Frontal cortex (tissue), 3 donors: ENCODE measurements at regions not wholly inside any gene's neighbourhood (a gene's known extent, or its start where the extent isn't known, plus 50 kb on each side); places are given as distances from the start of the nearest gene placed in this dataset.

Source experiments
- DNase-seq, 2 donors: peaks; one replicate each; pipeline ENCODE4 v3.0.0; 2012; ENCODE audit warnings: low spot score in 2 of 2
- FAIRE-seq: peaks from 2 replicates; lab custom pipeline; 2012; peaks lifted over from hg19 to GRCh38; lab: Jason Lieb, UNC
- donor health status: control.
- donor health status: control.
- donor health status: control.

DNA sequence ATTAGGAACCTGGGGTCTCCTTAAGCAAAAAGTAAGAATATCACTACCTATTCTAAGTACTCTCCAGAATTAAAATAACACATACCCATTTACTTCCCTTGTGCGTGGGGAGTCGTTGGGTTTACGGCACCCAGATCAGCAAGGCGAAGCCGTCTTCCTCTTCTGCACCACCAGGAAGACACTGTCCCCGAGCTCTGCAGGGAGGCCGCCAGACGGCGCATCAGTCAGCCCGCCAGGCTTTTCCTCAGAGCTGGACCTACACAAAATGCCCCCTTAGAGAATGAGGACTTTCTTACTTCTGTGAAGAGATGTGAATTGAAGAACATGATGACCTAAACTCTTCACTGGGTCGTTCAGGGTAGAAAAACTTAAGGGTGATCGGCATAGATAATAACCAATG, 526.5 kb downstream of the GALR1 start:
- FAIRE-seq (no peak), DNase-seq (no peak)

DNA sequence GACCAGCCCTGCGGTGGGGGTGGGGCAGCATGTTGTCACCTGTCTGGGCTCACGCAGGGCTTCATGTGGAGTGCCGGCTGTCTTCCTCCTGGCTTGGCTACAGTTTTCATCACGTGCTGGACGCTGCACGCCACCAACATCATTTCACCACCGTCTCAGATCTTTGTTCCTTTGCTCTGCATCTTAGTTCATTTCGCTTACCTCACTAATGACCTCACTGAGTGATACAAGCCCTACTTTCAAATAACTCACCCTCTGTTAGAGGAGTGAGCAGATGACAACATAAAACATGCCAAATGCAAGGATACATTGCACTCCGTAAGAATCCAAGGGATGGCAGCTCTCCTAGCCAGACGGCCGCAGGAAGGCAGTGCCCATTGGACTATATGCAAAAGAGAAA, 527.5 kb downstream of the GALR1 start:
- FAIRE-seq (no peak), DNase-seq (no peak)

DNA sequence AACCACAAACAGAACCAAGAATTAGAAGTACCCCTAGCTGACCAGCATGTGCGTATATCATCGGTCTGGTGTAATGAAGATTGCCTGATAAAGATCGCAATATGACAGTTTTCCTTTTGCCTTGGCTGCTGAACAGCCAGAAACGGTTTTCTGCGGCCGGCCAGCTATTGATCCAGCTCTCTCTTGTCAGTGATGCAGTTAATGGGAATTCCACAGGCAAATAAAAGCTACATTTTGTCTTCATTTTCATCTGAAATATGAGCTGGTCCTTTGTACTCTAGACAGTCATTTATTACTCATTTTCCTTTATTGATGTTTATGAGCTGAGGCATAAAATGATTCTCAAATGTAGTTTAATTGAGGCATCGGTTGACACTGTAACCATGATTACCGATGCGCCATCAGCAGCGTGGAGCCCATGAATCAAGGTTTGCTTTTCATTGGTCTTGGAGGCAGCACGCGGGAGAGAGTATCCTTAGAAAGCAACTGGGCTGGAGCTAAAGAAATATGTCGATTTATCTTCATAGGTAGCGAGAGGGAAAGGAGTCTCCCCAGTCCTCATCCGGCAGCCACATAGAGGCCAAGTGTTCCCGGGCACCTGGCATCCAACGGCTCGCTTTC, 535.2 kb downstream of the GALR1 start:
- FAIRE-seq = no peak
- no peak for DNase-seq

DNA sequence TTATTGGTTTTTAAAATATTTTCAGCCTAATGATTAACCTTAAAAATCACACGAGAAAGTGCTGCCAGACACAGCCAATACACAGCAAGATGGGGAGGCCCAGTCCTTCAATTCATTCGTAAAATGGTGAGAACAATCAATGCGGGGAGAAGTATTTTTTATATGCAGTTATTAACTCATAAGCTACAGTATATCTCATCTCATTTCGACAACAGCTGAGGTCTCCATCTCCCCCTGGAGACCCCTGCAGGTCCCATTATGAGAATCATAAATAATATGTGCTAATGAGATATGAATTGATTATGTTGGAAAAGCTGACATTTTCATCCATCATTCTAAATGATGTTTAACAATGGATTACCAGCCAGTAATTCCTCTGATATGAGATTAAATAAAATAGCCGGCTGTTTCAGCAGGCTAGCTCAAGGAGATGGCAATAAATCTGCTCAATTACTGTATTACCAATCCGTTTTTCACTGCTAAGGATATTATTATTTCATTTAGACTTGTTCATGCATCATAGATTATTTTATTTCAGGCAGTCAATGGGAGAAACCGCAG, 535.8 kb downstream of the GALR1 start:
- no peak for FAIRE-seq
- no peak for DNase-seq

DNA sequence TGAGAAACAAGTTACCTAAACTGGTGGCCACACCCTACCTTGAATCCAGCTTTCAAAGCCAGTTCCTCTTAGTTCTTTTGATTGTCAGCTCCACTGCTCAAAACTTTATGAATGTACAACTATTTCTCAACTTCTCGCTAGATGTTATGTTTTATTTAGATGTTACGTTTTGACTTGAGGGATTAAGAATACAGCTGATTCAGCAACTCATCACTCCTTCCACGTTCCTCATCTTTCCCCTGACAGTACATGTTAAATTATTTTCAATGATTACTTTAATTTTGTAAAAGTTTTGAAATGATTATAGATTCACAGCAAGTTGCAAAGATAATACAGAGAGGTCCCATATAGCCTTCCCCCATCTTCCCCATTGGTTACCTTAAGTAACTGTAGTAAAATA, 553.4 kb downstream of the GALR1 start:
- FAIRE-seq (no peak), DNase-seq (no peak)

DNA sequence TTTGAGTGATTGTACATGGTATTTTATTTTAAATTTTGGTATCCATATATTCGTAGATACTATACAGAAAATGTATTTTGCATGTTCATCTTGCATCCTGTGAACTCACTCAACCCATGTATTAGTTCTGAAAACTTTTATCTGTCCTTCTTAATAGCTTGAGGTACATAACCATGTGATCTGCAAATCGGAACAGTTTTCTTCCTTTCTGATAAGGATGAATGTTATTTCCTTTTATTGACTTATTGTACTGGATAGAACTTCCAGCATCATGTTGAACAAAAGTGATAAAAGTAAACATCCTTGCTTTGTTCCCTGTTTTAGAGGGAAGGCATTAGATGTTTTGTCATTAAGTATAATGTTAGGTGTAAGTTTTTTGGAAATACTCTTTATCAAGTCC, 554.7 kb downstream of the GALR1 start:
- DNase-seq = no peak
- FAIRE-seq = no peak

DNA sequence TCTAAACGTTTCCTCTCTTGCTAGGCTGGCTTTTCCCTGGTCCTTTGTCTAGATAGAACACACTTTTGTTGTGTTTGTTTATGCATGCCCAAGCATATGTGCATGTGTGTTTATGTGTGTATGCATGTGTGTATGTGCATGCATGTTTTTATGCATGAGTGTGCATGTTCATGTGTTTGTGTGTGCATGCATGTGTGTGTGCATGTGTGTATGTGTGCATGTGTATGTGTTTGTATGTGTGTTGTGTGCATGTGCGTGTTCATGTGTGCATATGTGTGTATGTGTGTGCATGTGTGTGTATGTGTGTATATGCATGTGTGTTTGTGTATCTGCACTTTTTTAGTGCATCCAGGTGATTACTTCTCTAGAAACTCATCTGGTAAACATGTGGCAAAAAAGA, 558.0 kb downstream of the GALR1 start:
- FAIRE-seq (no peak), DNase-seq (no peak)

DNA sequence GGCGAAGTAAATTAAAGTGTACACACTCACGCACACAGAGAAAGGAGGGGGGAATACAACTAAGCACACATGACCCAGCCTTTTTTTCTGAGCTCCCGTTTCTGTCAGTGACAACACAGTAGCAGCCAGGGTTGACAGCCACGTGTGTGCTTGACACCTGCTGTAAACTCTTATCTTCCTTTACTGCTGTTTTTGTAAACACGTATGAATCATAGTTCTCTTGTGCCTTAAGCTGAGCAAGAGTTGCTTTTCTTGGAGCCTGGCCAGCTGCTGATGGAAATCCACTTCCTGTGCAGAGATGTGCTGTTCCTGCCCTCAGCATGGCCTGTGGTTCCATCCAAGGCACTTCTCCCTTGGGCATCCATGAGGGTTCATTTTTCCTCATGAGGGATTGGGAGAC, 561.9 kb downstream of the GALR1 start:
- no peak for FAIRE-seq
- no peak for DNase-seq

DNA sequence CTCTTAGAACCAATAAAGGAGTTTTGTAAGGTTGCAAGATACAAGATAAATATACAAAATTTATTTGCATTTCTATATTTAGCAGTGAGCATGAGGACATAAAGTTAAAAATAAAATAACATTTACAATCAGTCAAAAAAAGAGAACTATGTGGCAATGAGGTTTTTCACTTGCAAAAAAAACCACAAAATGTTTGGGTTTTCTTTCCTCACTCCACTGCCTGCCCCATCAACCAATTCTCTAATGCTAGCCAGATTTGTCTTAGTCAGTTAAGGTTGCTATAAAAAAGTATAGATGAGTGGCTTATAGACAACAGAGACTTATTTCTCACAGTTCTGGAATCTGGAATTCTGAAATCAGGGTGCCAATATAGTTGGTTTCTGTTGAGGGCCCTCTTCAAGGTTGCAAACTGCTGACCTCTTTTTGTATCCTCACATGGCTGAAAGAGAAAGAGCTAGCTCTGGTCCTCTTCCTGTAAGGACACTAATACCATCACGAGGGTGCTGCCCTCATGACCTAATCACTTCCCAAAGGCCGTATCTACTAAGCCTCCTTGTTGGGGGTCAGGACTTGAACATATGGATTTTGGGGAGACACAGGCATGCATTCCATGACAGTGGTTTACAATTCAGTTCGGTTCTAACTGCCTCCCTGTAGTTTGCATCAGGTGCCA, 566.2 kb downstream of the GALR1 start:
- DNase-seq (no peak), FAIRE-seq (no peak)

DNA sequence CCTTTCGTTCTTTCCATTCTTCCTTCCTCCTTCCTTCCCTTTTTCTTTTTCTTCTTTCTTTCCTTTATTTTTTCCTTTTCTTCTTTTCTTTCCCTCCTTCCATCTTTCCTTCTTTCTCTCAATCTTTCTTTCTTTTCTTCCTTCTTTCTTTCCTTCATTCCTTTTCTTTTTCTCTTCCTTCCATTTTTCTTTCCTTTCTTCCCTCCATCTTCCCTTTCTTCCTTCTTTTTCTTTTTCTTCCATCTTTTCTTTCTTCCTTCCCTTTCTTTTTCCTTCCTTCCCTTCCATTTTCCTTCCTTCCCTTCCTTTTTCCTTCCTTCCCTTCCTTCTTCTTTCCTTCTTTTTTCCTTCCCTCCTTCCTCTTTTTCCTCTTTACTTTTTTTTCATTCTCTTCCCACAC, 568.7 kb downstream of the GALR1 start:
- FAIRE-seq = no peak
- no peak for DNase-seq

DNA sequence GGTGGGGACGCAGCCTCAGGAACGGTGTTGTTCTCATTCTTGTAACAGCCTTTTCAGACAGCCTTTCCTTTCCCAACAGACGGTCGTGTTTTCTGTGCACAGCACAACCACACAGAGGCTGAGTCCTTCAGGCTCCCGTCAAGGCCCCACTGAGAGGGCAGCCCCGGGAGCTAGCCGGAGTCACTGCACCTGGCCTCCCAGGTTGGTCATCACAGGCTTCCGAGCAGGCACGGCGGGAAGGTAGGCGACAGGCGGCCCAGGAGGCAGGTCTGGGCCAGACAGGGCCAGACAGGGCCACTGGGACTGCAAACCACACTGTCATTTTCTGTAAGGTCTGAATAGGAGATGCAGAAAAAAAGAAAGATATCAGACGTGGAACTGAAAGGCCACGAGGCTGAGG, 570.8 kb downstream of the GALR1 start:
- FAIRE-seq (no peak), DNase-seq (no peak)

DNA sequence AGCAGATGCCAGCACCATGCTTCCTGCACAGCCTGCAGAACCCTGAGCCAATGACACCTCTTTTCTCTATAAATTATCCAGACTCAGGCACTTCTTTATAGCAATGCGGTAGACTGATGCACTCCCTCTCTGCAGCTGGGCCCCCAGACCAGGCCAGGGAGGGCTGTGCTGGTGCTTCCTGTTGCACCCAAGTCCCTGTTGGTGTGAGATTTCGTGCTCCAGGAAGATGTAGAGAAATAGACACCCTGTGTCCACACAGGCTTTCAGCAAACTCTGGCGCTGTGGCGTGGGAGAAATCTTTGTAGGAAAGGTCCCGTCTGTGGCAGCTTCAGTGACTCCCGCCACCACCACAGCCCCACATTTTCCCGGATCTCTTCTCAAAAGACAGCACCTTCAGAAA, 572.2 kb downstream of the GALR1 start:
- DNase-seq (no peak), FAIRE-seq (no peak)

DNA sequence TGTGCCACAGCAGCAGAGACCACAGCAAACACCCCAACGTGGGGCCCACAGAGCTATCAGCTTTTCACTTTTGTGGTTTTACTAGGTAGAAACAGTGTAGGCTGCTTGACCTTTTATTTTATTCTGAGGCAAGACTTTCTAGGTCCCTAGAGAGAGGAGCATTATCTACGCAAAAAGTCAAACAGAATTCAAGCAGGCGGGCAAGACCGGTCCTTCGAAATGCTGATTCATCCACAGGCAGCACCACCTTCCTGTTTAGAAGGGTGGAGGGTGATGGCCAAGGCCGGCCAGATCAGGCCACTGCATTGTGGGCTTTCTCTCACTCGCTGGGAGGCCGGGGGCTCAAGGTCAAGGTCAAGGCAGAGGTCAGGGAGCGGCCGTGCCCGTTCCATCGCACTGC, 573.0 kb downstream of the GALR1 start:
- no peak for FAIRE-seq
- no peak for DNase-seq

DNA sequence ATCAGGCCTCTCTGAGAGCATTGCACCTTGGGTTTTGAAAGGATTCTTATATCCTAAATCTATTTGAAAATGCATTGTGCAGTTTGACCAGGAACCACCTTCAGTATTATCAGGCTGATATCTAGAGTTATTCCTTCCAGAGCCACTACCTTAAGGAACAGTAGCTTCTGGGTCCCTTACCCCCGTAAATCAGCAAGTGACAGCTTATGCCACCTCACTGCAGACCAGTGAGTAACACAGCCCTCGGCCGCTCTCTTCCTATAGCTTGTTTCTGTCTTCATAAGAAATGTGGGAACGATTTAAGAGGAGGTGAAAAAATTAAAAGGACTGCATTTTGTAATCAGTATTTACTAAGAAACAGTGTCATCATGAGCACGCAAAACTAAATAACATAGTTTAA, 584.2 kb downstream of the GALR1 start:
- no peak for FAIRE-seq
- no peak for DNase-seq

DNA sequence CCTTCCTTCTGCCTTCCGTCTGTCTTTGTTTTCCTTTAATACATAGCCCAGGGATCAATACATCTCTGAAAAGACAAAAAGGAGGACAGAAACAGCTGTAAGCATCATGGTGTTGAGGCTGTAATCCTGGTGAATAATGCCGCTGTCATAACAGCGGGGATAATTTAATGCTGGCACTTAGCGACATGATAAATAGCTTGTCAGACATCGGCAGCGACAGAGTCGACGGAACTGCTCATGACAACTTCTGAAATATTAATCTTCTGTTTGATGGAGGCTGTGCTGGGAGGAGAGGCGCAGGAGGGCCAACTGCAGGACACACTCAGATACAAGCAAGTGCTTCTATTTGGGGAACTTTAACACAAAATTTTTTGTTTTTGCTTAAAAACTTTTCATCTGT, 602.2 kb downstream of the GALR1 start:
- DNase-seq = no peak

DNA sequence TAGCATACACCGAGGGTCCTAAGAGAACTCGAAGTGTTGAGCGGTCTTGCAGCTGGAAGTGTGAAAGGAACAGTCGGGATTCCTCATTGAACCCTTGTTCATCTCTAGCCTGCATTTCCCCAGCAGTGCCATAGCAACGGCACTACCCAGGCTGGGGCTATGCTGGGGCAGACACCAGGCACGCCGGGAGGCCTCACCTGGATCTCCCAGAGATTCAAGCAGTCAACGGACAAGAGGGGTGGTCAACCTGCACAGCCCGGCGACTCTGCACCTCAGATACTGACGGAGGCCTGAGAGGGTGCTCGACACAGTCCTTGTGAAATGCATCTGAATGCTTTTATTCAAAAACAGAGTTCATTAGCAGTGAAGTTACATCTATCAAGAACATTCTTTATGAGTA, 604.2 kb downstream of the GALR1 start:
- DNase-seq (no peak), FAIRE-seq (no peak)

More for the DNA sequence above, 602.2 kb downstream of the GALR1 start:
- FAIRE-seq = no peak

DNA sequence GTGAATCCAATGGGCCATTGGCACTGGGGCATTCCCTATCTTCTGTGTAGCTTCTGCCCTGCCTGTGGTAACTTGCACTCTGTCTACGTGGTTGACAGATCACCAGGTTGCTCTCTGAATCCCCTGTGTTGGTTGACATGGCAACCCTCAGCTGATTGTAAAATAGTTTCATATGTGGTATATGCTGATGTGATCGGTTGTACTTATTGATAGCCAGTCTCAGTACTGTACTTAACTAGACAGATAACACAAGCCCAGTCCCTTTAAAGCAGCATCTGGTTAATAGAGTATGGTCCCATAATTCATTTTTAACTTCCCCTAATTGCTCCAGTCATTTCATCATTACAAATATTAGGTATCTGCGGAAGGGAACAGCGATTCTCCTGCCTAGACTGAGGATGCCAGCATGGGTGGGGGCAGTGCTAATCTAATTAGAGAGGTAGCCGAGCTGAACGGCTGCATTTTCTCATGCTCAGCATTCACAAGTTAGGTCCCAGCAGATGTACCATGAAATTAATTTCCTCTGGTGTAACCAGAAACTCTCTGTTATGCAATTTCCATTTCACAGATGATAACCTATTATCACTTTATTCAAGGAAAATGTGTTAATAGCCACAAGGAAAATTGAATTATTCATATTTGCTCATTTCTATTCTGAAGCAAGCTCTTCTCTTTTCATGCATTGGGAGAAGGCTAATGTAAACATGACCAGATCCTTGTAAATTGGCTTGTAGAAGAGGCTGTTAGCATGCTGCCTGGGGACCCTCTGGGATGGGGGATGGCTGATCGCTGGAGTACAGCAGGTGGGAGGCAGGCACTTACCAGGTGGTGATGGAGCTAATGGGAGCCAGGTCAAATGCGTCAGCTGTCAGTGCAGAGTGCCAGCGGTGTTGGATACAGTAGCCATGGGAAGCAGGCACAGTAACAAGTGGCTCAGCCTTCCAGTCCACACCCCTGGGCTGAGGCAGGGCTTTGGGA, 608.3 kb downstream of the GALR1 start:
- no peak for DNase-seq
- FAIRE-seq = no peak

DNA sequence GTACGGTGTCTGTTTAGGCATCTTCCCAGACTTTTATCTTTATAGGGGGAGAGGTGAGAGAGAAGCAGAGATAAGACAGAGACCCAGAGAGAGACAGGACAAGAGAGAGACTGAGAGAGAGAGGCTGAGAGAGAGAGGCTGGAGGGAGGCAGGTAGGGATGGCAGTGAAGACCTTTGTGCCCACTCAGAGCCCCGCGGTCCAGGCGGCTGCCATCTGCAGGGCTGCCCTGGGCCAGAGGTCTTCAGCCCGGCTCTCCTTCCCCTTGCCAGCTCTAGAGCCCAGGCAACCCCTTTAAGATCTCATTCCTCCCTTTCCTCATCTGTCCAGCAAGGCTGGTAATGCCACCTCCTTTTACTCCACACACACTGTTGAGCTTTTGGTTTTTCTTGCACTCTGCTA, 610.0 kb downstream of the GALR1 start:
- no peak for DNase-seq
- no peak for FAIRE-seq

DNA sequence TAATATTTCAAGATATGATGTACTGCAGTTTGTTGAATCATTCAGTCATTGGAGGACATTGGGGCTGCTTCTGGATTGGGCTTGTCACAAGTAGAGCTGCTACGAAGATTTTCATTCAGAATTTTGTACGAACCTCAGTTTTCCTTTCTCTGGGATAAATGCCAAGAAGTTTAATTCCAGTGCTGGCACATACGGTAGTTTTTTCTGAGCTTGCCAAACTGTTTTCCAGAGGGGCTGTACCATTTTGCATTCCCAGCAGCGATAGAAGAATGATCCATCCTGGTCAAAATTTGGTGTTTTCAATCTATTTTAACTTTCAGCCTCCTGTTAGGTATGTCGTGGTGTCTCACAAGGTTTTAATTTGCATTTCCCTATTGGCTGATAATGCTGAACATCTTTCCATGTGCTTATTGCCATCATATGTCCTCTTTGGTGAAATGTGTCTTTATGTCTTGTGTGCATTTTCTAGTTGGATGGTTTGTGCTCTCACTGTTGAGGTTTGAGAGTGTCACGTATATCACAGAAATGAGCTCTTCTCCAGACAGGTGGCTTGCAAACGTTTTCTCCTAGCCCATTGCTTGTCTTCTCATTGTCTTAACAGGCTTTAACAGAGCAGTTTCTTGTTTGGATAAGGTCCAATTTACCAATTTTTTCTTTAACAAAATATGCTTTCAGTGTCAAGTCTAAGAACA, 612.6 kb downstream of the GALR1 start:
- FAIRE-seq (no peak), DNase-seq (no peak)

DNA sequence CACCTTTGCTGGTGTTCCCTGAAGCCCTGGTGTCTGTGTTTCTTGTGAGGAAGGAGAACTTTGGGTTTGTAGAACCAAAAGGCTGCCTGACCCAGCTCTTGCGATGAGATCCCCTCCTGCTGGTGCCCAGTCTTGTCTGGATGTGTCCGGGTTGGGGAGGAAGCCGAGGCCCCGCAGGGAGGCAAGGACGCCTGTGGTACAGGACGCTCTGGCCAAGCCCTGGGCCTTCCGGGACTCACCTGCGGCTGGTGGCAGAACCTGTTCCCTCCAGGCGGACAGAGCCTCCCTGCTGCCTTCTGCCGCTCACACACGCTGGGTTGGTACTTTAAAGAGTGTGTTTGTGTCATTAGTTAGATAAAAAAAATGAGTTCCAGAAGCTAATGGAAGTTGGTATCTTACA, 616.2 kb downstream of the GALR1 start:
- DNase-seq (no peak), FAIRE-seq (no peak)
